HEK293T (cell line): ENCODE measurements at regions not wholly inside any gene's neighbourhood (a gene's known extent, or its start where the extent isn't known, plus 50 kb on each side); places are given as distances from the start of the nearest gene placed in this dataset.

ENCODE experiments used
- CTCF ChIA-PET: fragments of 350-600 bp; formaldehyde crosslinking; extraction: SDS; loops from one replicate; lab custom pipeline; 2021; ENCODE audit warnings: antibody characterized with exemption, inconsistent platforms; lab: Yijun Ruan, JAX
- POLR2A ChIA-PET: fragments of 350-600 bp; formaldehyde crosslinking; extraction: SDS; loops from one replicate; lab custom pipeline; 2020; ENCODE audit warnings: antibody characterized with exemption, inconsistent platforms; lab: Yijun Ruan, JAX
- DNase-seq: peaks from one replicate; pipeline ENCODE4 v3.0.0; 2012; ENCODE audit warnings: mixed read lengths; ENCODE audit errors: extremely low spot score
- ARNT ChIP-seq: fragments of 450-650 bp; IDR thresholded peaks from 2 replicates; pipeline ENCODE4 v1.6.1; 2017; ENCODE audit warnings: mild to moderate bottlenecking
- BHLHE40 ChIP-seq: fragments of 450-650 bp; IDR thresholded peaks from 2 replicates; pipeline ENCODE4 v1.6.1; 2016; ENCODE audit warnings: mild to moderate bottlenecking, moderate library complexity, borderline replicate concordance
- CTBP1 ChIP-seq: fragments of 450-650 bp; IDR thresholded peaks from 2 replicates; pipeline ENCODE4 v1.6.1; 2016; ENCODE audit warnings: borderline replicate concordance
- ELF4 ChIP-seq: fragments of 450-650 bp; IDR thresholded peaks from 2 replicates; pipeline ENCODE4 v1.6.1; 2017; ENCODE audit warnings: antibody characterized with exemption
- FOXA1 ChIP-seq: fragments of 450-650 bp; IDR thresholded peaks from 2 replicates; pipeline ENCODE4 v1.6.1; 2016; ENCODE audit warnings: mild to moderate bottlenecking
- FOXK2 ChIP-seq: fragments of 450-650 bp; IDR thresholded peaks from 2 replicates; pipeline ENCODE4 v1.6.1; 2016; ENCODE audit warnings: mild to moderate bottlenecking
- FOXM1 ChIP-seq: fragments of 450-650 bp; IDR thresholded peaks from 2 replicates; pipeline ENCODE4 v1.6.1; 2017; ENCODE audit warnings: mild to moderate bottlenecking, borderline replicate concordance
- HDGF ChIP-seq: fragments of 450-650 bp; IDR thresholded peaks from 2 replicates; pipeline ENCODE4 v1.6.1; 2017; ENCODE audit warnings: antibody characterized with exemption, borderline replicate concordance
- L3MBTL2 ChIP-seq: fragments of 450-650 bp; conservative IDR thresholded peaks from 2 replicates; pipeline ENCODE4 v1.6.1; 2016; ENCODE audit warnings: mild to moderate bottlenecking
- LEF1 ChIP-seq: fragments of 450-650 bp; IDR thresholded peaks from 2 replicates; pipeline ENCODE4 v1.6.1; 2017; ENCODE audit warnings: mild to moderate bottlenecking, borderline replicate concordance
- NFRKB ChIP-seq: fragments of 450-650 bp; IDR thresholded peaks from 2 replicates; pipeline ENCODE4 v1.6.1; 2016; ENCODE audit warnings: mild to moderate bottlenecking, moderate library complexity
- SP1 ChIP-seq: fragments of 450-650 bp; IDR thresholded peaks from 2 replicates; pipeline ENCODE4 v1.6.1; 2017
- SUZ12 ChIP-seq: fragments of 450-650 bp; IDR thresholded peaks from 2 replicates; pipeline ENCODE4 v1.6.1; 2016; ENCODE audit warnings: mild to moderate bottlenecking
- TARDBP ChIP-seq: fragments of 450-650 bp; IDR thresholded peaks from 2 replicates; pipeline ENCODE4 v1.6.1; 2016
- ZNF384 ChIP-seq: fragments of 450-650 bp; IDR thresholded peaks from 2 replicates; pipeline ENCODE4 v1.6.1; 2016
- TF ChIP-seq, protein P1 (sequence below): fragments of 450-650 bp; IDR thresholded peaks from 2 replicates; pipeline ENCODE4 v1.6.1; 2016

DNA sequence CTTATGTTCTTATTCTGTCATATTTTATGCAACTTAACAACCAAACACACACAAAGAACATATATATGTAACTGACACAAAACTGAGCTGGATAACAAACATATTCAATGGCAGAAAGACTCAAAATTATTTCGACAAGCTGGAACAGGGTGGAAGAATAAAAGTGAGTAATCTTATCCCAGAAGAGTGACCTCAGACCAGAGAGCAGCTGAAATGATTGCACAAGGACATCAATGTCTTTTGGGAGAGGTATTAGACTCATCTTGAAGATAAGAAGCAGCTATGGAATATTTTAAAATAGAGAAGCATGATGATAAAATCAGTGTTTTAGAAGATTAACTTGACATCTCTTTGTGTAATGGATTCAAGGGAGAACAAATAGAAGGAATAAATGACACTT, 191.6 kb upstream of the PRDM1 start:
- no peak for DNase-seq
- ChIA-PET CTCF (no interaction called here), POLR2A (no interaction called here)
- no peak for TF ChIP-seq TARDBP
- TF ChIP-seq CTBP1, result no peak
- no peak for TF ChIP-seq SP1
- no peak for TF ChIP-seq FOXM1
- TF ChIP-seq FOXA1, result no peak
- TF ChIP-seq FOXK2, result no peak
- no peak for TF ChIP-seq ELF4
- TF ChIP-seq LEF1, result no peak
- no peak for TF ChIP-seq L3MBTL2
- TF ChIP-seq HDGF, result no peak
- TF ChIP-seq, protein P1, sequence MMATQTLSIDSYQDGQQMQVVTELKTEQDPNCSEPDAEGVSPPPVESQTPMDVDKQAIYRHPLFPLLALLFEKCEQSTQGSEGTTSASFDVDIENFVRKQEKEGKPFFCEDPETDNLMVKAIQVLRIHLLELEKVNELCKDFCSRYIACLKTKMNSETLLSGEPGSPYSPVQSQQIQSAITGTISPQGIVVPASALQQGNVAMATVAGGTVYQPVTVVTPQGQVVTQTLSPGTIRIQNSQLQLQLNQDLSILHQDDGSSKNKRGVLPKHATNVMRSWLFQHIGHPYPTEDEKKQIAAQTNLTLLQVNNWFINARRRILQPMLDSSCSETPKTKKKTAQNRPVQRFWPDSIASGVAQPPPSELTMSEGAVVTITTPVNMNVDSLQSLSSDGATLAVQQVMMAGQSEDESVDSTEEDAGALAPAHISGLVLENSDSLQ, result no peak
- TF ChIP-seq BHLHE40, result no peak
- no peak for TF ChIP-seq NFRKB
- no peak for TF ChIP-seq SUZ12
- TF ChIP-seq ARNT, result no peak

DNA sequence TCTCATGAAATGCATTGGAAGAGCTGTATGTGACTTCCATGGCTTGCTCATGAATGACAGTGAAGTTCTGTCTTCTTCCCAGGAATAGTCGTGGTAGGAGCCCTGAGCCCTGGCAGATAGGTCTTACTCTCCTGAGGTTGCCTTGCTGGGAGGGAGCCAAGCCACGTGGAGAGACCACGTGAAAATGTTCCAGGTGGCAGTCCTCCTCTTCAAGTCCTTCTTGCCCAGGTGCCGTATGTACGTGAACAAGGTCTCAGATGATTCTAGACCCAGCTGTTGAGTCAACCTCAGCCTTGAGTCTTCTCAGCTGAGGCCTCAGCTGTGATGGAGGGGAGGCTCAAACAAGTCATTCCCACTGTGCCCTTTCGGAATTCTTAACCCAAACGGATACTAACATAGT, 192.4 kb upstream of the PRDM1 start:
- ChIA-PET POLR2A (no interaction called here), CTCF (no interaction called here)
- no peak for DNase-seq
- no peak for TF ChIP-seq BHLHE40
- no peak for TF ChIP-seq FOXA1
- no peak for TF ChIP-seq SP1
- TF ChIP-seq FOXK2, result no peak
- no peak for TF ChIP-seq HDGF
- TF ChIP-seq ZNF384, result no peak
- no peak for TF ChIP-seq L3MBTL2
- TF ChIP-seq SUZ12, result no peak
- no peak for TF ChIP-seq TARDBP
- TF ChIP-seq ELF4, result no peak

DNA sequence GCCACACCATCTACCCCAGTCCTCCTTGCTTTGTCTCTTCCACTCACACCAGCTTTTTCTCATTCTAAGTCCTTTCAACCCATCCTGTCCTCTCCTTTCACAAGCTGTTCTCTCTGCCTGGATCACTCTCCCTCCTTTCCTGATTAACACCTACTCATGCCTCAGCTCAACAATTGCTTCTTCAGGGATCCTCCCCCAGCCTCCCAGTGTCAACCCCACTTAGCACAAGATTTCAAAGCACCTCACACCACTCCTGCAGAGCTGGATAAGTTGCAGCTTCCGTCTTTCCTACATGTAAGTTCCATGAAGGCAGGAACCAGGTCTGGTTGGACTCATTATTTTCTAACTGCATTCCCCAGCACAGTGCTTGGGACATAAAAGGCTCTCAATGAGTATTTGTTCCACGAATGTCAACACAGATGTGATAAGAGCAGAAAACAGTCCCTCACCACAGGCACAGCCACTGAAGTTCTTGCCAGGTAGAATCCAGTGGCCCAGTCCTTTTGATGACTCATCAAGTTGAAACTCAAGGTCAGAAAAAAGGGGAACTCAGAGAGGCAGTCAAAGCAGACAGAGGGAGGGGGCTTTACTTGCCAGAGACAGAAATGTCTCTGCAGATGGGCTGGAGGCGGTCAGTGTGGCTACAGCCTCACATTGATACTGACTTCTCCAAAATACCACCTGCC, 193.4 kb upstream of the PRDM1 start:
- DNase-seq, result no peak
- TF ChIP-seq ZNF384 (no peak), CTBP1 (no peak), FOXK2 (no peak), NFRKB (no peak), HDGF (no peak), ARNT (no peak), L3MBTL2 (no peak), SUZ12 (no peak), ELF4 (no peak), FOXA1 (no peak), TARDBP (no peak), BHLHE40 (no peak), LEF1 (no peak), SP1 (no peak)
- CTCF ChIA-PET, result no interaction called here
- POLR2A ChIA-PET, result no interaction called here

DNA sequence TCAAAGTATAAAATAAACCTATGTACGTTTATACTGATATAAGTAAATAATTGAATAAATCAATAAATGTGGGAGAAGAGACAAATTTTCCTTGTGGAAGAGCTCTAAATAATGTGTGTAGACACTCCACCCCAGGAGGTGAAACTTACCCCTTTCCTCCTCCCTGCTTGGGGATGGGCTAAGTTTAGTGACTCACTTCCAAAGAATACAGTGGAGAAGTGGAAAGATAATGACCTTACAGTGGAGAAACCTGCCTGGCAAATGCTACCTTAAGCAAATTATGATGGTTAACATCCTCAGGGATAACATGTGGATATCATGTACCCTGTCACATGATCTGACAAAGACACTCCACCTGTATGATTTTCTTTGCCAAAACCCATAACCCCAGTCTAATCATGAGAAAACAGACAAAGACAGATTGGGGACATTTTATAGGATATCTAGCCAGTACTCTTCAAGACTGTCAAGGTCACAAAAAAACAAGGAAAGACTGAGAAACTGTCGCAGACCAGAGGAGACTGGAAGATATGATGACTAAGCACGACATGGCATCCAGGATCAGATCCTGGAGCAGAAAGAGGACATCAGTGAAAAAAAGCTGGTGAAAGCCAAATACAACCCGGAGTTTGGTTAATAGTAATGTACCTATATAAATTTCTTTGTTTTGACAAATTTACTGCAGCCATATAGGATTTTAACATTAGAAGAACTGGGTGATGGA, 195.5 kb upstream of the PRDM1 start:
- ChIA-PET POLR2A (no interaction called here), CTCF (no interaction called here)
- DNase-seq, result no peak
- no peak for TF ChIP-seq CTBP1
- TF ChIP-seq HDGF, result no peak
- no peak for TF ChIP-seq ELF4
- no peak for TF ChIP-seq BHLHE40
- TF ChIP-seq FOXK2, result no peak
- no peak for TF ChIP-seq NFRKB
- TF ChIP-seq, protein P1, result no peak
- TF ChIP-seq ZNF384, result no peak
- no peak for TF ChIP-seq FOXA1
- no peak for TF ChIP-seq SP1
- no peak for TF ChIP-seq TARDBP
- TF ChIP-seq SUZ12, result no peak
- TF ChIP-seq FOXM1, result no peak
- TF ChIP-seq LEF1, result no peak
- no peak for TF ChIP-seq L3MBTL2
- TF ChIP-seq ARNT, result no peak

DNA sequence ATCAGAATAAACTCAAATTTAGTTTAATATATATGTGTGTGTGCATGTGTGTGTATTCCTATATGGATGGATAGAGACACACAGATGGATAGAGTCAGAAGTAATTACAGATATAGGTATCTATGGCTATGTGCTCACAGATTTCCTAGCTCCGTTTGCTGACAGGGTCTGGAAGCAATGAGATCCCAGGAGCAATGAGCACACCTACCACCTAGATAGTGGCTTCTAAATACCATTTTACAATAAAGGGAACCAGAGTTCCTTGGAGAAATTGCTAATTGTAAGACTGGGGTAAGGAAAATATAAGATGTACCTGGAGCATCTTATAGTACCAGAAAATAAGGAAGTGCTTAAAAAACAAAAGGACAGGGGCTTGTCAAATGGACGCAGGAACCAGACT, 196.2 kb upstream of the PRDM1 start:
- no peak for DNase-seq
- ChIA-PET CTCF (no interaction called here), POLR2A (no interaction called here)
- TF ChIP-seq, protein P1, result no peak
- TF ChIP-seq FOXA1 (no peak), SUZ12 (no peak), LEF1 (no peak), SP1 (no peak), ARNT (no peak), HDGF (no peak), FOXM1 (no peak), L3MBTL2 (no peak), ZNF384 (no peak), CTBP1 (no peak), TARDBP (no peak), FOXK2 (no peak), NFRKB (no peak), ELF4 (no peak), BHLHE40 (no peak)
